Sigmoid colon (tissue), 4 donors: ENCODE measurements at regions not wholly inside any gene's neighbourhood (a gene's known extent, or its start where the extent isn't known, plus 50 kb on each side); places are given as distances from the start of the nearest gene placed in this dataset.

Experiments
- EP300 ChIP-seq, 4 donors: sonication (generic); formaldehyde crosslinking; IDR thresholded peaks; one replicate each; pipeline ENCODE4 v1.6.1; 2017; ENCODE audit warnings: antibody characterized with exemption in 4 of 4
- POLR2A ChIP-seq, 2 donors: fragments of 450-650 bp; IDR thresholded peaks; one replicate each; pipeline ENCODE4 v1.6.1; 2016; ENCODE audit warnings: antibody characterized with exemption in 2 of 2, mild to moderate bottlenecking in 2 of 2, moderate library complexity in 2 of 2
- POLR2AphosphoS5 ChIP-seq, 4 donors: sonication (generic); formaldehyde crosslinking; IDR thresholded peaks; one replicate each; pipeline ENCODE4 v1.6.1; 2017; ENCODE audit warnings: antibody characterized with exemption in 4 of 4
- TF ChIP-seq, protein P1 (sequence below), 4 experiments: fragments of 450-650 bp in 3 of 4; fragments of 200-600 bp in 1 of 4; IDR thresholded peaks; one replicate each; pipeline ENCODE4 v1.5.1; 2016 to 2019; ENCODE audit warnings: antibody characterized with exemption in 4 of 4, mild to moderate bottlenecking in 3 of 4, moderate library complexity in 2 of 4

DNA sequence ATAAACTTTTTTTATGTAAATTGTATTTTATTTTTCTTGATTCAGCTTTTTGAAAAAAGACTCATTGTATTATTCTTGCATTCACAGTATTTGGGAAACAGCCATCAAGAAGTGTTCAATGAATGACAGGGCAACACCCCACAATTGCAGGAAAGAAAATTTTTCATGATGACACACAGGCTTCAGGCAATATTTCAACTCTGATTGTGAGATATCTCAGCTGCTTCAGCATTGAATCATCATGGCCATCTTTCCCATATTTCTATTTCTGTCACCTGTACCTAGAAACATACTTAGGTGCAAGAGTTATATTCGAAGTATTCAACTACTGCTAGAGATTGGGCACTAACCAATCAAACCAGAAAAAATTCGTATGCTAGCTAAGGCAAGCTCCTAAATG is 446.0 kb downstream of the ISL1 start:
- TF ChIP-seq, protein P1, sequence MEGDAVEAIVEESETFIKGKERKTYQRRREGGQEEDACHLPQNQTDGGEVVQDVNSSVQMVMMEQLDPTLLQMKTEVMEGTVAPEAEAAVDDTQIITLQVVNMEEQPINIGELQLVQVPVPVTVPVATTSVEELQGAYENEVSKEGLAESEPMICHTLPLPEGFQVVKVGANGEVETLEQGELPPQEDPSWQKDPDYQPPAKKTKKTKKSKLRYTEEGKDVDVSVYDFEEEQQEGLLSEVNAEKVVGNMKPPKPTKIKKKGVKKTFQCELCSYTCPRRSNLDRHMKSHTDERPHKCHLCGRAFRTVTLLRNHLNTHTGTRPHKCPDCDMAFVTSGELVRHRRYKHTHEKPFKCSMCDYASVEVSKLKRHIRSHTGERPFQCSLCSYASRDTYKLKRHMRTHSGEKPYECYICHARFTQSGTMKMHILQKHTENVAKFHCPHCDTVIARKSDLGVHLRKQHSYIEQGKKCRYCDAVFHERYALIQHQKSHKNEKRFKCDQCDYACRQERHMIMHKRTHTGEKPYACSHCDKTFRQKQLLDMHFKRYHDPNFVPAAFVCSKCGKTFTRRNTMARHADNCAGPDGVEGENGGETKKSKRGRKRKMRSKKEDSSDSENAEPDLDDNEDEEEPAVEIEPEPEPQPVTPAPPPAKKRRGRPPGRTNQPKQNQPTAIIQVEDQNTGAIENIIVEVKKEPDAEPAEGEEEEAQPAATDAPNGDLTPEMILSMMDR (IDR thresholded peaks at IDR 0.05): no peak
- TF ChIP-seq EP300 (IDR thresholded peaks at IDR 0.05): no peak
- no peak for TF ChIP-seq POLR2AphosphoS5 (IDR thresholded peaks at IDR 0.05)
- TF ChIP-seq POLR2A (IDR thresholded peaks at IDR 0.05): no peak
